ENCODE measurements at regions not wholly inside any gene's neighbourhood (a gene's known extent, or its start where the extent isn't known, plus 50 kb on each side); places are given as distances from the start of the nearest gene placed in this dataset.

DNA sequence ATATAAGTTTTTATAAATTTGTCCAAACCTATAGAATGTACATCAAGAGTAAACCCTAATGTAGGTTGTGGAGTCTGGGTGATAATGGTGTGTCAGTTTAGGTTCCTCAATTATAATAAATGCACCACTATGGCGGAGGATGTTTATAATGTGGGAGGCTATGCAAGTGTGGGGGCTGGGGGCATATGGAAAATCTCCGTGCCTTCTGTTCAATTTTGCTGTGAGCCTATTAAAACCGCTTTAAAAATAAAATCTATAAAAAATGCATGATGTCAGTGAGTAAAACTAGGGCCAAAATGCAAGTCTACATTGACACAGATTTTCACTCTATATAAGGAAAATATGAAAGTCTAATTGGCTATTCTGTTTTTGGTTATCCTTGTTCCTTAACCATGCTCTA, 774.9 kb upstream of the ALCAM start:
- TF ChIP-seq EZH2 (IDR thresholded peaks at IDR 0.05; ENCODE audit: low read length): no peak
- TF ChIP-seq, protein P1, sequence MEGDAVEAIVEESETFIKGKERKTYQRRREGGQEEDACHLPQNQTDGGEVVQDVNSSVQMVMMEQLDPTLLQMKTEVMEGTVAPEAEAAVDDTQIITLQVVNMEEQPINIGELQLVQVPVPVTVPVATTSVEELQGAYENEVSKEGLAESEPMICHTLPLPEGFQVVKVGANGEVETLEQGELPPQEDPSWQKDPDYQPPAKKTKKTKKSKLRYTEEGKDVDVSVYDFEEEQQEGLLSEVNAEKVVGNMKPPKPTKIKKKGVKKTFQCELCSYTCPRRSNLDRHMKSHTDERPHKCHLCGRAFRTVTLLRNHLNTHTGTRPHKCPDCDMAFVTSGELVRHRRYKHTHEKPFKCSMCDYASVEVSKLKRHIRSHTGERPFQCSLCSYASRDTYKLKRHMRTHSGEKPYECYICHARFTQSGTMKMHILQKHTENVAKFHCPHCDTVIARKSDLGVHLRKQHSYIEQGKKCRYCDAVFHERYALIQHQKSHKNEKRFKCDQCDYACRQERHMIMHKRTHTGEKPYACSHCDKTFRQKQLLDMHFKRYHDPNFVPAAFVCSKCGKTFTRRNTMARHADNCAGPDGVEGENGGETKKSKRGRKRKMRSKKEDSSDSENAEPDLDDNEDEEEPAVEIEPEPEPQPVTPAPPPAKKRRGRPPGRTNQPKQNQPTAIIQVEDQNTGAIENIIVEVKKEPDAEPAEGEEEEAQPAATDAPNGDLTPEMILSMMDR (optimal IDR thresholded peaks at IDR 0.05 in 1 of 3, IDR thresholded peaks at IDR 0.05 in 1 of 3, conservative IDR thresholded peaks at IDR 0.05 in 1 of 3; ENCODE audit: extremely low read depth in 1 of 3, insufficient read depth in 2 of 3, low read length in 3 of 3): no peak
